ENCODE measurements at regions not wholly inside any gene's neighbourhood (a gene's known extent, or its start where the extent isn't known, plus 50 kb on each side); places are given as distances from the start of the nearest gene placed in this dataset.

- DNase-seq: no peak
- Histone ChIP-seq H3K4me1 (no peaks in the 10 kb centered on the region), H3K4me3 (no peak overlapping the region), H3K9me3 (no peaks in the 10 kb centered on the region), H3K36me3 (no peaks in the 10 kb centered on the region), H3K27me3 (no peaks in the 10 kb centered on the region), H3K27ac (no peak overlapping the region)
- TF ChIP-seq POLR2A (IDR thresholded peaks at IDR 0.05) (no peak), CTCF (IDR thresholded peaks at IDR 0.05) (no peak)
- intact Hi-C loops (cut with DNase I; ENCODE audit: low total_unique reads): no loop called here
These were observed 65.1 kb downstream of the PFDN4 start for GRCh38 chr20:54272901-54273488.

GRCh38 chr20:54275359-54276111 lies 67.6 kb downstream of the PFDN4 start:
- no peaks in the 10 kb centered on the region for H3K27me3 ChIP-seq
- no peaks in the 10 kb centered on the region for H3K9me3 ChIP-seq
- intact Hi-C loops (cut with DNase I; ENCODE audit: low total_unique reads): no loop called here
- no peaks in the 10 kb centered on the region for H3K36me3 ChIP-seq
- TF ChIP-seq POLR2A (IDR thresholded peaks at IDR 0.05): no peak
- TF ChIP-seq CTCF (IDR thresholded peaks at IDR 0.05): no peak
- no peak overlapping the region for H3K4me3 ChIP-seq
- no peaks in the 10 kb centered on the region for H3K4me1 ChIP-seq
- H3K27ac ChIP-seq: no peak overlapping the region
- DNase-seq: no peak

GRCh38 chr20:54276577-54277169 lies 68.8 kb downstream of the PFDN4 start:
- DNase-seq: no peak
- H3K9me3 ChIP-seq: no peaks in the 10 kb centered on the region
- H3K36me3 ChIP-seq: no peaks in the 10 kb centered on the region
- H3K4me3 ChIP-seq: no peak overlapping the region
- no peak overlapping the region for H3K27ac ChIP-seq
- no peaks in the 10 kb centered on the region for H3K4me1 ChIP-seq
- TF ChIP-seq CTCF (IDR thresholded peaks at IDR 0.05): no peak
- TF ChIP-seq POLR2A (IDR thresholded peaks at IDR 0.05): no peak
- H3K27me3 ChIP-seq: no peaks in the 10 kb centered on the region
- intact Hi-C loops (cut with DNase I; ENCODE audit: low total_unique reads): no loop called here

GRCh38 chr20:54278262-54278661 lies 70.4 kb downstream of the PFDN4 start:
- intact Hi-C loops (cut with DNase I; ENCODE audit: low total_unique reads): no loop called here
- Histone ChIP-seq H3K9me3 (no peaks in the 10 kb centered on the region), H3K4me1 (no peaks in the 10 kb centered on the region), H3K27ac (no peak overlapping the region), H3K36me3 (no peaks in the 10 kb centered on the region), H3K27me3 (no peaks in the 10 kb centered on the region), H3K4me3 (no peak overlapping the region)
- no peak for DNase-seq
- TF ChIP-seq CTCF (IDR thresholded peaks at IDR 0.05) (no peak), POLR2A (IDR thresholded peaks at IDR 0.05) (no peak)

- H3K27ac ChIP-seq: no peak overlapping the region
- H3K4me3 ChIP-seq: no peak overlapping the region
- H3K4me1 ChIP-seq: no peaks in the 10 kb centered on the region
- TF ChIP-seq POLR2A (IDR thresholded peaks at IDR 0.05) (no peak), CTCF (IDR thresholded peaks at IDR 0.05) (no peak)
- H3K9me3 ChIP-seq: no peaks in the 10 kb centered on the region
- no peak for DNase-seq
- no peaks in the 10 kb centered on the region for H3K27me3 ChIP-seq
- no peaks in the 10 kb centered on the region for H3K36me3 ChIP-seq
- intact Hi-C loops (cut with DNase I; ENCODE audit: low total_unique reads): no loop called here
These were observed 74.7 kb downstream of the PFDN4 start for GRCh38 chr20:54282625-54283024.
